GM19455 (cell line): ENCODE measurements at regions not wholly inside any gene's neighbourhood (a gene's known extent, or its start where the extent isn't known, plus 50 kb on each side); places are given as distances from the start of the nearest gene placed in this dataset.
"Not testable (repeated sequence)": the region's sequence is repeated elsewhere in the genome, so short reads cannot be mapped to it uniquely, and the experiment has no call there.

Source experiments
- ATAC-seq: cut with Tn5 transposase; IDR thresholded peaks from one replicate; pipeline ENCODE4 v1.9.1; 2021; ENCODE audit not compliant: unreplicated experiment

DNA sequence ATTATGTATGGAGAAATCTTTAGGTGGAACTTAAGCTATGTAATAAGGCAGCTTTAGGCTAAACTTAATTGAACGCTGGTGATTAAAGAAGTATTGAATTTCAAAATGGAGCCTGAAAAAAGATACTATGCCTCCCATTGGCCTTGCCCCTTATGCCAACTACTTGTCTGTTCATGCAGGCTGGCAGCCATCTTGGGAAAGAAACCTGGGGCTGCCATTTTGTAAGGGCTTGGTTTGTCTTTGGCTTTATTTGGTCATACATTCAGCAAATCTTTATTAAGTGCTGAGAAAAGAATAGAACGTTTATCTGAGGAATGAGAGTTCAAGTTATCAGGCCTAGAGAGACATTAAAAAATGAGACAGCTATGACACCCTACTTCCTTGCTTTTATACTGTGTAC lies 231.3 kb downstream of the KCNE4 start:
- ATAC-seq: no peak

GRCh38 chr2:223283771-223284170 lies 231.8 kb downstream of the KCNE4 start:
- no peak for ATAC-seq

GRCh38 chr2:223285370-223286265 lies 233.6 kb downstream of the KCNE4 start:
- no peak for ATAC-seq

DNA sequence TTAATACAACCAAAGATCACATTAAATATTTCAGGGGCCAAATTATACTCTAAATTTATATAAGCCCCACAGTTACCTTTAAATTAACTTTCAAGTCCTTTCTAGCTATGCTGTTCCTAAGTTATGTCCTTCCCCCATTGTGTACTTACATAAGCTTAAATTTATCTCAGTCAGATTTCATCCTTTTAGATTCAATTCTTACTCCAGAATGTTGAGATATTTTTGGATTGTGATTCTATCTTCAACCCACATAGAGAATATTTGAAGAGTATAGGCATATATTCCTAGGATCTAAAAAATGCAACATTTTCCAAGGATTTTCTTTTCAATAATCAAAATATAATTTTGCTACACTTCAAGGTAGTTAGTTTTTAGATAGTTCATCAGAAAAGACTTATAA lies 242.8 kb downstream of the KCNE4 start:
- ATAC-seq: no peak

- ATAC-seq: no peak
Measured at GRCh38 chr2:223297788-223298187, 245.8 kb downstream of the KCNE4 start.

GRCh38 chr2:223298329-223298728 lies 246.3 kb downstream of the KCNE4 start:
- not testable (repeated sequence) for ATAC-seq

DNA sequence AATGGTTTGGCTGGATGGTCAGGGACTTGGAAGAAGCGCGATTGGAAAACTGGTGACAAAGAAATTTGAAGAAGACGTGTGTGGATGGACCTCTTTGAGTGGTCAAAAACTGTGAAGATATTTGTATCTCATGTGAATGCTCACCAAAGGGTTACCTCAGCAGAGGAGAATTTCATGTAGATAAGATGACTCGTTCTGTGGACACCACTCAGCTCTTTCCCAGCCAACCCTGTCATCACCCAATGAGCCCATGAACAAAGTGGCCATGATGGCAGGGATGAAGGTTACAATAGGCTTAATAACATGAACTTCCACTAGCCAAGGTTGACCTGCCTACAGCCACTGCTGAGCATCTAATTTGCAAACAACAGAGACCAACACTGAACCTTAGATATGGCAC lies 248.3 kb downstream of the KCNE4 start:
- no peak for ATAC-seq

DNA sequence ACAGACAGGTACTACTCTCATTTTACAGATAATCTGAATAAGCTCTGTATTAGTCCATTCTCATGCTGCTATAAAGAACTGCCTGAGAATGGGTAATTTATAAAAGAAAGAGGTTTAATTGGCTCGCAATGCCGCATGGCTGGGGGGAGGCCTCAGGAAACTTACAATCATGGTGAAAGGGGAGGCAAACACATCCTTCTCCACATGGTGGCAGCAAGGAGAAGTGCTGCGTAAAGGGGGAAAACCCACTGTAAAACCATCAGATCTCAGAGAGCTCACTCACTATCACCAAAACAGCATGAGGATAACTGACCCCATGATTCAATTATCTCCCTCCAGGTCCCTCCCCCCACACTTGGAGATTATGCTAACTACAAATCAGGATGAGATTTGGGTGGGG lies 254.4 kb downstream of the KCNE4 start:
- ATAC-seq: no peak

GRCh38 chr2:223311889-223312680 lies 260.1 kb downstream of the KCNE4 start:
- ATAC-seq: no peak

- no peak for ATAC-seq
Measured at GRCh38 chr2:223313101-223313500, 261.1 kb downstream of the KCNE4 start.

DNA sequence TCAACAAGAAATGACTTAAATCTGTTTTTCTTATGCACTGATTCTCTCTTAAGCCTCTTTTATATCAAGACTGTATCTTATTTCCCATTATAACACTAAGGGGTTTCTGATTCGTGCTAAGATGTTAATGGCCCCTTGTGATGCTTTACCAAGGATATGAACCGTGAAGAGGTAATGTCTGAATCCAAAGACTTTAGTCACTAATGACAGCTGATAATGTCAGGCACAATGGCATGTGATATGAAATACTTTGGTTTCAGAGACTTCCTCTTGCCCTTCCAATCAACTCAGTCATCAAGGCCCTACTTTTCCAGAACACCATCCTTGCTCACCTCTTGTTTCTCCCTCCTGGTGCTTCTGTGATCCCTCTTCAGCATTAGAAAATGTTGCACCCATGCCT lies 262.8 kb downstream of the KCNE4 start:
- ATAC-seq: no peak

- no peak for ATAC-seq
Measured at GRCh38 chr2:223315813-223316212, 263.8 kb downstream of the KCNE4 start.

- no peak for ATAC-seq
Measured at GRCh38 chr2:223316342-223316741, 264.4 kb downstream of the KCNE4 start.

GRCh38 chr2:223319601-223320000 lies 267.6 kb downstream of the KCNE4 start:
- ATAC-seq: no peak

DNA sequence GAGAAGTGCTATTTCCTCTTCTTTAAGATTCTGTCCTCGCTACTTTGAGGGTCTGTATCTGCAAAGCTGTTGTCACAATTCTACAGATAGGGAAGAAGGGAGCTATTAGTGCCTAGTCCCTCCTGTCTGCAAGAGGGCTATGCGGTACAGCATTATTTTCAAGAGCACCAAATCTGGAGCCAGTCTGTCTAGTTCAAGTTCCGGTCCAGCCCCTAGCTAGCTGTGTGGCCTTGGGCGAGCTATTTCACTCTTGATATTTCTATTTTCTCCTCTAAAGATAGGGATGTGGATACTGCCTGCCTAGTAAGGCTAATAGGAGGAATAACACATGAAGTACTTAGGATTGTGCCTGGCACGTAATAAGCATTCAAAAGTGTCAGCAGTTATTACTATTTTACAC lies 272.4 kb downstream of the KCNE4 start:
- ATAC-seq: no peak

GRCh38 chr2:223328578-223328977 lies 273.6 kb downstream of the SCG2 start:
- no peak for ATAC-seq

- not testable (repeated sequence) for ATAC-seq
Measured at GRCh38 chr2:223330747-223331146, 271.4 kb downstream of the SCG2 start.

GRCh38 chr2:223338016-223338415 lies 264.1 kb downstream of the SCG2 start:
- no peak for ATAC-seq

DNA sequence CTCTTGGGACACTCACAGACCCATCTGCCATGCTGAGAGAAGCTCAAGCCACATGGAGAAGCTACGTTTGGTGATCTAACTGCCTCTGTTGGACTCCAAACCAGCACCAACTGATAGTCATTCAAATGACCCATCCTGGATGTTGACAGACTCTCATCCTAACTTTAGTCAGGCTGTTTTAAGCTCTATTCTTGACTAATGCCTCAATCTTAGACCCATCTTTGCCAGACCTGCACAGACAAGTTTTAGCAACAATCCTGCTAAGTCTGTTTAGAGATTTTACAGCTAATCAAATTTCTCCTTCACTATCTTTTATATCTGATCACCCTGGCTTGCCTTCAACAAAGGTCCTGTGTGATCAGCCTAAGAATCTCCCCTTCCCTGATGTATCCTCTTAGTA lies 245.1 kb downstream of the SCG2 start:
- ATAC-seq: no peak

DNA sequence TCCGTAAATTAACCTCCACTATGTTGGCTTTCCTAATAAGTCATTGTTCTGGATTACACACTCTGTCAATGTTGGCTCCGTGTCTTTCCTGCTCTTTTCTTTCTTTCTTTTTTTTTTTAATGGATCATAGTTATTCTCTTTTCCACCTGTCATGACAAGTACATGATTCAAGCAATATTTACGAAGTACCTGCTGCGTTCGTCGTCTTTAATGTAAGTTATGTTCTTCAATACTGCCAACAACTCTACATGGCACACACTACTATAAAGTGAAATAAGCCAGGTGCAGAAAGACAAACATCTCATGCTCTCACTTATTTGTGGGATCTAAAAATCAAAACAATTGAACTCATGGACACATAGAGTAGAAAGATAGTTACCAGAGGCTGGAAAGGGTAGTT lies 239.1 kb downstream of the SCG2 start:
- ATAC-seq: no peak

DNA sequence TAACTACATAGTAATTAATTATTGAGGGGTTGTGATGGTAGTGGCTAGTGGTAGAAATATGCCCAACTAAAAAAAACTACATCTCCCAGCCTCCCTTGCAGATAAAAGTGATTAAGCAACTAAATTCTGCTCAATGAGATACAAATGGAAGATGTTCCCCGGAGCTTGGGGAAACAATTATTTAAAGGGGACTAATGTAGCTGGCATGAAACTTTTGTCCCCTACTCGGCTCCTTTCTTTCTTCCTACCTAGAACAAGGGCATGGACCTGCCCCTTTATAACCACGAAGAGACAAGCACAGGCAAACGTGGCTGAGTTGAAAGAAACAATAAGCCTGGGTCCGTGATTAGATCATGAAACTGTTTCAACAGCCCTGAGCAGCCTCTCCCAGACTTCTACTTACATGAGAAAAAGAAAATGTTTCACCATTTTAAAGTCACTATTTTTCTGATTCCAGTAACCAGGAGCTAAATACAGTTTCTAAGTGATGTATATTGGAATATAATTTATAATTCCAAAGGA lies 236.9 kb downstream of the SCG2 start:
- no peak for ATAC-seq

GRCh38 chr2:223366566-223366965 lies 235.6 kb downstream of the SCG2 start:
- ATAC-seq: no peak
